HL-60 (cell line): ENCODE measurements at regions not wholly inside any gene's neighbourhood (a gene's known extent, or its start where the extent isn't known, plus 50 kb on each side); places are given as distances from the start of the nearest gene placed in this dataset.

Experiments used
- CTCF ChIP-seq: IDR thresholded peaks from one replicate; pipeline ENCODE4 v1.5.1; 2011; ENCODE audit warnings: low read length, control low read depth, inconsistent platforms; ENCODE audit not compliant: insufficient read depth
- POLR2AphosphoS5 ChIP-seq: IDR thresholded peaks from 2 replicates; pipeline ENCODE4 v1.6.1; 2012; ENCODE audit warnings: low read depth
- REST ChIP-seq: IDR thresholded peaks from 2 replicates; pipeline ENCODE4 v1.6.1; 2012; ENCODE audit warnings: low read depth; ENCODE audit not compliant: insufficient replicate concordance

GRCh38 chr21:28725396-28725795 is 267.3 kb downstream of the LTN1 start:
- TF ChIP-seq CTCF (no peak), REST (no peak), POLR2AphosphoS5 (no peak)
